Left colon (tissue), 2 donors: ENCODE measurements at regions not wholly inside any gene's neighbourhood (a gene's known extent, or its start where the extent isn't known, plus 50 kb on each side); places are given as distances from the start of the nearest gene placed in this dataset.

Source experiments
- ATAC-seq: fragments of 200-7000 bp; cut with Tn5 transposase; one replicate; pipeline ENCODE4 v1.9.1; 2020; ENCODE audit warnings: mild to moderate bottlenecking, moderate library complexity
- DNase-seq, 2 donors: peaks; one replicate each; pipeline ENCODE4 v3.0.0-alpha.2; 2020
- intact Hi-C, 2 donors: fragments of 100-400 bp; cut with DNase I in 1 of 2; cut with micrococcal nuclease in 1 of 2; formaldehyde crosslinking; loops; one replicate each; pipeline versions ENCODE4 v1.11.2 to v1.14.0; 2022; cut with DNase I, micrococcal nuclease
- donor health status: DM: no; HTN: no; CAD: no.
- donor health status: DM: yes; HTN: yes; CAD: no.

DNA sequence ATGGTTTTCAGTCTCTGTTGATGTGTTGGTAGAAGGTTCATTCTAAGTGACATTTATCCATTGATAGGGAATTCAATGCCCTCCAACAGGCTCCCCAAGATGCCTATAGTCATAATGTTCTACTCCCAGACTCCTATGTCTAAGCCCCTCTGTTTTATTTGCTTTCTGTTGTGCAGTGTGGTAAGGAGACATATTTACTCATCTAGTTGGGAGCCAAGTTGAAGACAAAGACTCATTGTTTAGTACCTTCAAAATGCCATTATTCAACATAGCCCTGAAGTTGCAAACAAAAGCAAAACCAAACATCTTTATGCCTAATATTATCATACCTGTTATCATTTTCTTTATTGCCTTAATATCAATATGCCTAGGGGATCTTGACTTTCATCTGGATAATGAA lies 302.1 kb downstream of the RMST start:
- no peak for DNase-seq
- intact Hi-C loops = no loop called here
- ATAC-seq = no peak

DNA sequence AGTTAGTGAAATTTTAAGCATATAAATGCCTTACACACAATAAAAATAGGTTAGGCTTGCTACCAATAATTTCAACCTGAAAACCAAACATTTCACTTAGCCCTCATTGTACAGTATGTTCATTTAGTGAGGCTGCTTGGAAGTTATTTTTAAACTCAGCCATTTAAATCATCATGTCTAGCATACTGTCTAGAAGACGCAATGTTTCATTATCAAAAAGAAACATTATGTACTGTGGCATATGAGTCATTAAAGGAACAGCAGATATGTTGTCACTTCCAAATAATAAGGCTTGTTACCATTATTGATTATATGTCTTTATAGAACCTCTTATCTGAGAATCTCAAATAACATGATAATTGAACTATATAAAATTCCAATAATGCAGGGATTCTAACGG lies 304.7 kb downstream of the RMST start:
- intact Hi-C loops = no loop called here
- DNase-seq (no peak), ATAC-seq (no peak)

DNA sequence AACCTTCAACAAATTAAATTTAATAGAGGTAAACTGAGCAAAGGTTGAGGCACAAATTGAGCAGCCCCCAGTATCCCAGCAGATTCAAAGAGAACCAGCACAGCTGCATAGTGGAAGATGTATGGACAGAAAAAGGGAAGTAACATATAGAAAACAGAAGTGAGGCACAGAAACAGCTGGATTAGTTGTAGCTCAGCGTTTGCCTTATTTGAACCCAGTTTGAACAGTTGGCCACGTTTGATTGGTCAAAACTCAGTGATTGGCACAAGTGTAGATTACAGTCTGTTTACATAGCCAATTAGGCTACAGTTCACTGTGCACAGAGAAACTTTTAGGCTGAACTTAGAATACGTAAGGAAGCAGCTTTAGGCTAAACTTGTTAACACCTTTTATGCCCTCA lies 315.5 kb downstream of the RMST start:
- DNase-seq (no peak), ATAC-seq (no peak)
- intact Hi-C loops = no loop called here

DNA sequence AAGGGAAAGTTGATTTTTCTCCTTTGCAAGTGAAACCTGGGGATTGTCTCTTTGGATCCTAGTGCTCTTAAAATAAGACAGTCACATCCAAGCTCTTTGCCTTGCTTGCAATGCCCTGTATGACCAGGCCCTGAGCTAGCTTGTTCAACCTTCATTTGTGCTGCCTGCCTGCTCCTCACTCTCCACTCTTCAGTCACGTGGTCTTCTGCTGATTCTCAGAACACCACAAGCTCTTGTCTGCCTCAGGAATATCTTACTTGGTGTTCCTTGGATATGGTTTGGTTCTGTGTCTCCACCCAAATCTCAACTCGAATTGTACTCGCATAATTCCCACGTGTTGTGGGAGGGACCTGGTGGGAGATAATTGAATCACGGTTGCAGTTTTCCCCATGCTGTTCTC lies 318.7 kb downstream of the RMST start:
- intact Hi-C loops = no loop called here
- DNase-seq = no peak
- no peak for ATAC-seq

DNA sequence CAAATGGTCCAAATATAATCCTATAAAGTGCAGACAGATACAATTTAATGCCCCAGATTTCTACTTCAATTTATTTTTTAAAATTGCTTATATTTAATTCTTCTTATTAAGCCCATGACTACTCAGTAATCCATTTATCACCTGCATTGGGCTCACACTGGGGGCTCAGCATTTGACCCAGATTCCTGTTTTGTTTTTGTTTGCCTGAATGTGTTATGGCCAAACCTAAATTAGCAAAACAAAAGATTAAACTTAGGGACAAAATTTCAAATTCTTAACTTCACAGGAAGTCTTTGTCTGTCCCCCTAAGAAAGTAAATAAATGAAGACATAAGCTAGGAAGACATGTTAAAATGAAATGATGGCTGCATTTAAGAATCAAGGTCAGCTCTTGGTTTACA lies 322.3 kb downstream of the RMST start:
- intact Hi-C loops = no loop called here
- no peak for DNase-seq
- no peak for ATAC-seq

DNA sequence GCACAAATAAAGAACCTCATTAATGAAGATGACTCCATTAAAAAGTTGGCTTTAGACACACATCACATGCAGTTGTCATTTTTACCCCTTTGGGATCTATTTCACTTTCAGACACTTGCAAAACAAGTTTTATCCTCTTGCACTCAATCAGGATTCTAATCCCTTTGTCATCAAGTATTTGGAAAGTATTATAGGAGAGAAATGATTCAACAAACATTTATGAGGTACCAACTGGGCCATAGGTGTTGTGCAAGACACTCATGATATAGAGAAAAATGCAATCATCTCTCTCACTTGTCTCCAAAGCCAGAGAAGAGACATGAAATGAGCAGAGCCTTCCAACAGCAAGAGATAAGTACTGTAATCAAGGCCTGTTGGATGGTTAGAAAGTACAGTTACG lies 327.7 kb downstream of the RMST start:
- ATAC-seq (no peak), DNase-seq (no peak)
- intact Hi-C loops = no loop called here

DNA sequence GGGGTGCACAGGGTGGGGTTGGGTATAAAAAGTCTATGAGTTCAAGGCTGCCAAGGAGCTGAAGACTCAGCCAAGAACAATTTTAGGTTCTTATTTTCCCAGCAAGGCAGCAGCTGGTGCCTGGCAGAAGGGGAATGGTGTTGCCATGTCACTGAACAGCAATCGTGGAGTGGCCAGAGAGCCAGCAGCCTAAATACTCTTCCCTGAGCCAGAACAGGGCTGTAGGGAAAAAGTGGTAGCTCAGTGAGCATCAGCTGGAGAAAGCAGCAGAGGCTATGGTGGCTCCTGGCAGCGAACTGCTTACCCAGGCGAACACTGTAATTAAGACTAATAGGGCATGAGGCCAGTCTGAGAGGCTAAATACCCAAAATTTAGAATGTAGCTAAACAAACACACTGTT lies 334.9 kb downstream of the RMST start:
- no peak for DNase-seq
- no peak for ATAC-seq
- intact Hi-C loops = no loop called here

DNA sequence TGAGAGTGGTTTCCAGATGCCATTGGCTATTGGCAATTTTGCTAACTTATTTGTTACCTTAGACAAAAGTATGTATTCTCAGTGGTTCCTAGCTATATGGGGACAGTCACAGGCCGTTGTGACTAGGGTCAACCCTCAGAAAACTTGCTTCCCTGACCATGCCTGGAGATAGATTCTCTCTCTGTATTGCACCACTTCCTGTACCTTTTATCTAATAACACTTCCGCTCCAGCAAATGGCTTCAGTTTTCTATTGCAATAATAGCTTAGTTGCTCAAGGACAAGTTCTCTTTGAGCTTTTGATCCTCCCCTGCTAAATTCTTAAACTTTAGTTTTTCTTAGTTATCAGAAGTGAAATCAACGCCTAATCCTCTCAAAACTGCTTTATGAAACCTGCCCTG lies 338.0 kb downstream of the RMST start:
- DNase-seq (no peak), ATAC-seq (no peak)
- intact Hi-C loops = no loop called here

DNA sequence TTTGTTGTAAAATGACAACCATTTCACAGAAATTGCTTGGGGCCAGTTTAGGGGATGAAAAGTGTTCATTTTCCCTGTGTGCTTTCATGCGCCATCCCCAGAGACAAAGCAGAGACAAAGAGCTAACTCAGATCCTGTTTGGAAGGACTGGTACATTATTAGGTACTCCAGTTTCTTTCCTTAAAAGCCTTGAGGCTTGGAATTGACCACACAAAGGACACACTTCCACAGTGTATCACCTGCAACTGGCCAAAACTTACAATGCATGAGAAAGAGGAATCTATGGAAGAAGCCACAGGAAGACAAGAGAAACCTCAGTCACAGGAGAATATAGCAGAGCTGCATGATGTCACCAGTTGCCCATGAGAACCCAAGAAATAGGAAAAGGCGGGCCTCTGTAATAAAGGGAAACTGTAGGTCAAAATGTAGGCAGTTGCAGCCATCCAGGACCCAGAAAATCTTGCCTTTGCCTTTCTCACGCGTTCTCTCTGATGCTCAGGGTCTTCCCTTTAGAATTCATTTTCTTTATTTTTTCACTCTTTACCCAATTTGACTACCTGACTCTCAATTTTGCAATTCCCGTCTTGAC lies 339.0 kb downstream of the RMST start:
- DNase-seq = no peak
- no peak for ATAC-seq

DNA sequence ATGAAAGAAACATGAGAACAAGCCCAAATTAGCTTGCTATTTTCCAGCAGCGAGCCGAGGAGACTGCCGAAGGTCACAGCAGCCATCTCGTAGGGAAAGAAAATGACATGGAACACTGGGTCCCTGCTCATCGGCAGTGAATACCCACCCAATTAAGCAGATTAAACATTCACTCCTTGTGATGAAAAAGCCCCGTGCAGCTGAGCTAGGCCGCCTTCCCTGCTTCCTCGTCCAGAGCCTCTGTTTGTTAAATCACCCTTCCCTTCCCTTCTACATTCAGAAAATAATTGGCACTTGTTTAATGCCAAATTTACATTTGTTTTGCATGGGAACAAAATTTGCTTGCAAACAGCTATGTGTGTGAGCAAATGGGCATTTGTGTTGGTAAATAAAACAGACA lies 342.5 kb downstream of the RMST start:
- intact Hi-C loops = no loop called here
- ATAC-seq (no peak), DNase-seq (no peak)

More for the DNA sequence above, 339.0 kb downstream of the RMST start:
- intact Hi-C loops = no loop called here

DNA sequence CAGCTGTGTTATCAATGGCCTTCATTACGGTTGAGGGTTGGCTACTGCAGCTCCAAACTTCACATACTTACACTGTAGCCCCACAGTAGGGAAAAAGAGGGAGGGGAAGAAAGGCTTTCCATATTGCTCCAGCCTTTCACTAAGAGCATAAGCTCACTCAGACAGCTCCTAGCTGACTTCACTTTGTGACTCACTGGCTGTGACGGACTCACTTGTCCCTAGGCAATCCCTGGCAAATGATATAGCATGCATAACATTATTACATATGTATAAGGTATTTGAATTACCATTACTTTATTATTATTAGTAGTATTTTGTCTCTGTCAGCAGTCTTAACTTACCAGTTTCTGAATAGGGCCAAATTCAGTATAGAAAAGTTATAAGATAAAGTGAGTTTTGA lies 350.7 kb downstream of the RMST start:
- no peak for ATAC-seq
- intact Hi-C loops = no loop called here

DNA sequence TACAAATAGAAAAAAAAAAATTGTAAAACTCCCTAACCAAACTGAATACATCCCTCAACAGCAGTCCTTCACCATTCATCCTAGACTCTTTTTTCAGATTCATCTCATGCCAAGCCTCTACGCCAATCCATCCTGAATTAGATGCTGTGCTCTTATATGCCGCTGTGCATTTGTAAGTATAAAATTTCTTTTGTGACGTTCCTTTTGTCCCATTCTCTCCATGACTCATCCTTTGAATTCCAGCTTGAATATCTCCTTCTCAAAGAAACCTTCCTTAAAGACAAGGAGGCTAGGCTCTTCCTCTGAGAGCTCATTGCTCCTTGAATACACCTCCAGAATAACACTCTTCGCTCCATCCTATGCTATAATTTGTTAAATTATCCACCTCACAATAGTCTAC lies 359.2 kb downstream of the RMST start:
- ATAC-seq (no peak), DNase-seq (no peak)
- intact Hi-C loops = no loop called here

More for the DNA sequence above, 350.7 kb downstream of the RMST start:
- DNase-seq = no peak

DNA sequence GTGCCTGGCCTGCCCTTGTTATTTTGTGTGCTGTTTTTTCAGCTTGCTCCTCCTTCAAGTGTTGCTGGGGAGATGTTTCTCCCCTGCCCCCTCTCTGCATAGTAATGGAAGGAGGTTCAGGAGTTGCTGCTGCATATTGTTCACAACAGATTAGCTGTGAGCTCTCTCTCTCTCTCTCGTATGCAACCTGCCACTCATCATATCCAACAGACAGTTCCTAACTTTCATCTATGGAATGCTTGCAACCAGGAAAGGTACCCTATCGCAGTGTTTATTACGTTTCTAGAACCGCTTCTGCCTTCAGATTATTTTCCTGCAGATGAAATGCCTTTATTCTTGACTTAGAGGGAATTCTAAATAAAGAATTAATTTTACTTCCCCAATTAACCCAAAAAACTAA lies 372.9 kb downstream of the RMST start:
- ATAC-seq (no peak), DNase-seq (no peak)
- intact Hi-C loops = no loop called here

DNA sequence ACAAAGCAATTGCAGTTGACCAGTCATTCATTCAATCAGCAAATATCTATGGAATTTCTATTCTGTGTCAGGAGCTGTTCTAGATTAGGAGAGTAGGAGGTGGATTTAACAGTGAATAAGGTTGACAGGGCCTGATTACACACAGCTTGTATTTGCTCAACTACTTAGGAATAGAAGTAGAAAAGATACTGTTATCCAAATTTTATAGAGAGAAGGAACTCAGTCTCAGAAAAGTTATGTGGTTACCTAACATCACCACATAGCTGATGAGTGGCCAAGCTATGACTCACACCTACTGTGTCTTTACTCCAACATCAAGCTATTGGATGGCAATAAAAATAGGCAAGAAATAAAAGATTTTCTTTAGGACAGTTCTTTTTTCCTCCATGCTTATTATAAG lies 374.8 kb downstream of the RMST start:
- DNase-seq (no peak), ATAC-seq (no peak)
- intact Hi-C loops = no loop called here

DNA sequence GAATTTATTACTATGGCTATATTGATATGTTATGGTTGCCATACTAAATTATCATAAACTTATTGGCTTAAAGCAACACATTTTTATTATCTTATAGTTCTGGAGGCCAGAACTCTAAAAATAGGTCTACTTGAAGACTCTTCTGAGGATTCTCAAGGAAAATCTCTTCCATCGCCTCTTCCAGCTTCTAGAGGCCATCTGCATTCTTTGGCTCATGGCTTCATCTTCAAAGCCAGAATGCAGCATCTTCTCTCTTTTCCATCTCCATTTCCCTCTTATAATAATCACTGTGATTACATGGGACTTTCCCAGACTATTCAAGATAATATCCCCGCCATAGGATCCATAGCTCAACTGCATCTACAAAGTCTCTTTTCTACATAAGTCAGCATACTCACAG lies 385.4 kb downstream of the RMST start:
- intact Hi-C loops = no loop called here
- DNase-seq (no peak), ATAC-seq (no peak)

DNA sequence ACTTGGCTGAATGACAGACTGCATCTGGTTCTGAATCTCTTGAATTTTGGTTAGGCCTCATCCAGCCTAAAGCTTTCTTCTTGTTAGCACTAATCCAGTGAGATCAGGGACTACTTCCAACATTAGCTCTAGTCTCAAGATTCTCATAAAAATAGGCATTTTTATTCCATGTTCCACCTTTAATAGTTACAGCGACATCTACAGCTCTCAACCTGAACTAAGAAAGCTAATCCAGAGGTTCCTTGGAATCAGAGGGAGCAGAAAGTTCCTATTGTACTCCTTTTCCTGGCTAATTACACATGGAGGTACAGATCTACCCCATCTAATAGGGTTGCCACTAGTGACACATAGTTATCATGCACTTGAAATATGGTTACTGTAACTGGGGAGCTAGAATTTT lies 391.9 kb downstream of the RMST start:
- DNase-seq = no peak
- intact Hi-C loops = no loop called here
- ATAC-seq = no peak

DNA sequence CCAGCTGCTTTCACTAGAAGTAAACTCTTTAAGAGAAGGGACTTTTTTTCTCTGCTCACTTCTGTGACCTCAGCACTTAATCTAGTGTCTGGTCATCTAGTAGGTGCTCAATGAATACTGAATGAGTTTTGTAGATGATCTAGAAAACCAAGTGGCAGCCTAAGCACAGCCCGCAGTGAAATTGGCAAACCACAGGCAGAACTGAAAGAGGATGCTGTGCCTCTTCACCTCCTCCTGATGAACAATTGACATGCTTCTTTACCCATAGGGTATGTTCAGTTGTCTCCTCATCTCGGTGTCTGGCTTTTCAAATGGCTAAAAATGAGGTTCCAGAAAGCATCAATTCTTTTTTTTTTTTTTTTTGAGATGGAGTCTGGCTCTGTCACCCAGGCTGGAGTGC lies 399.5 kb downstream of the RMST start:
- intact Hi-C loops = no loop called here
- ATAC-seq = no peak
- DNase-seq = no peak

DNA sequence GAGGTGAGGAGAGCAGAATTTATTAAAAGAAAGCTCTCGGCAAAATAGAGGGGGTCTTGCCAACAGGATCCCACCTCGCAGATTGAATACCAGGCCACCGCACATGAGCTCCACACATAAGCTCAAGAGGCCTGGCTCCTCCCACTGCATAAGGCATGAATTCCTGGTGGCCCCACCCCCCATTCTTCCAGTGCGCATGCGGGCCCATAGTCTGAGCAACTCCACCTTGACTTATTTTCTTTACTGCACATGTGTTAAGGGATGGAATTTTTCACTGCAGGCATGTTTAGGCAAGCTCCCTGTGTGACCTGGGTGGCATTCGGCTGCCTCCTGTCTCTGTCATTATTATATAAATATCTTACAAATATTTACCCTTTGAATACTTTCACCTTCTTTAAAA lies 412.5 kb downstream of the RMST start:
- no peak for DNase-seq
- intact Hi-C loops = no loop called here

DNA sequence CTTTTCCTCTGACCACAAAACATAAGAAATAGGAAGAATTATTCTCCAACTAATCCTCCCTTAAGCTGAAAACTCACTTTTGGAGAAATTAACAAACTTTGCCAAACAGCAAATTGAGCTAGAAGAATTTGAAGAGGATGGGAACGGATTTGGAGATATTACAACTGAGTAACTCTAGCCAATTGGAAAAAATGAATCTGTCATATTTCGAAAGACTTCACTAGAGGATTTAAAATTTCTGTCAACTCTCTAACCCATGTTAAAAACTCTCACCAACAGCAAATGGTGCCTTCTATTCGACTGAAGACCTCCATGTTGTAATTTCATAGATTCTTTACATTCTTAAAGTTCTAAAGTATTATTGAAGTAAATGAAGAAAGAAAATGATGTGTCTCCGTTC lies 414.2 kb downstream of the RMST start:
- ATAC-seq (no peak), DNase-seq (no peak)
- intact Hi-C loops = no loop called here

More for the DNA sequence above, 412.5 kb downstream of the RMST start:
- ATAC-seq = no peak

DNA sequence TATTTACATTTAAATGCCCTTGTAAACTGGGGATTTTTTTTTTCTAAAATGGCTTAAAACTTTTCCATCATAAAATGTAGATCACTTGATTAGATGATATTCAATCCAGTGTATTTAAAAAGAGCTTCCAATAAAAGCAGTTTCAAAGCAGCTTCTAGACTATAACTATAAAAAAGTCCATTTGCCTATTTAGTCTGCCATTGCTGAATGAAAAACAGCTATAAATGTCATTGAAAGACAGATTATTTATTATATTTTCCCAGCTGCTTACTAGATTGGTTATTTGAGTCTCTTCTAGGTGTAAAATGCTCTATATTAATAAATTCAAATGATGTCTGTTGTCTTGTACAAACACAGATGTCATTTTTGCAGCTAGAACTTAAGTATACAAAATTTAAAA lies 414.8 kb downstream of the RMST start:
- ATAC-seq = no peak
- DNase-seq = no peak
- intact Hi-C loops = no loop called here

DNA sequence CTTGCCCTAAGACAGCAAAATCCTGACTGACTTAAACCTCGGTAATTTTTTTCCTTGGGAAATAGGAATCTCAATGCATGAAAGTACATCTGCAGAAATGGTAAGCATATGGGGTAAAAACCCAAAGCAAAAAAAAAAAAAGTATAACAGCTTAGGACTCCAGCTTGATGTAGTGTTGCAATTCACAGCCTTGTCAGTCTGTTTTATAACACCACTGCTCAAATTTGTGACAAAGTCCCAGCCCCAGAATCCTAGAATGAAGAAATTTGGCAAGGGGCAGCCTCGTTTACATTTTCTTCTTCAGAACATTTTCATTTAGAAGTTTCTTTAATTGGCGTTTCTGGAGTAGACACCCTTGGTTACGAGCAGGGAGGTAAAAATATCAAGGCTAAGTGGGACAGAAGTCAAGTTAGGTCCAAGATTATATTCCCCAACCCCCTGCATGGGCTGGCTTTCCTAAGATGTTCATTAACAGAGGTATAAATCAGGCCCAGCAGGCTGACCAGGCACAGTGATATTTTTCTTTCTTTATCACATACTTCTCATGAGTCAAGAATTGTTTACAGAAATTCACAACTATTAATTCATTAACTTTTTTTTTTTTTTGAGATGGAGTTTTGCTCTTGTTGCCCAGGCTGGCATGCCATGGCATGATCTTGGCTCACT lies 424.0 kb downstream of the RMST start:
- ATAC-seq = no peak
- no peak for DNase-seq
- intact Hi-C loops = no loop called here
